IMR-90 (cell line): ENCODE measurements at regions not wholly inside any gene's neighbourhood (a gene's known extent, or its start where the extent isn't known, plus 50 kb on each side); places are given as distances from the start of the nearest gene placed in this dataset.
A peak's percentile ranks its signal among the peaks of the same experiment; 100 is the strongest.

Experiments
- ATAC-seq: fragments of 200-7000 bp; cut with Tn5 transposase; 2 replicates; pipeline ENCODE4 v1.9.1; 2020; ENCODE audit warnings: low read depth, mild to moderate bottlenecking, moderate library complexity
- BruUV-seq: library from RNA; stranded (reverse); fragments of 400-500 nt; replicated peaks from 2 replicates; lab custom pipeline; 2021; lab: Mats Ljungman, UMichigan
- CTCF ChIA-PET: fragments of 300-600 bp; formaldehyde crosslinking; extraction: SDS; loops from one replicate; lab custom pipeline; 2021; ENCODE audit warnings: antibody characterized with exemption; lab: Yijun Ruan, JAX
- POLR2A ChIA-PET: fragments of 300-600 bp; sonication (Branson Sonifier 250); formaldehyde crosslinking; loops from one replicate; lab custom pipeline; 2022; ENCODE audit warnings: antibody characterized with exemption; ENCODE audit not compliant: unreplicated experiment; lab: Charles Lee
- DNase-seq: peaks from one replicate; pipeline ENCODE4 v3.0.0; 2013
- H2AFZ ChIP-seq: replicated peaks from 2 replicates; pipeline ENCODE3; 2013; ENCODE audit warnings: low read length, mild to moderate bottlenecking; ENCODE audit not compliant: poor library complexity
- H2AK5ac ChIP-seq: 2 replicates; pipeline ENCODE4 v1.6.1; 2013; ENCODE audit warnings: low read depth, low read length, inconsistent platforms
- H2AK9ac ChIP-seq: replicated peaks from 2 replicates; pipeline ENCODE3; 2013; ENCODE audit warnings: mild to moderate bottlenecking, low read depth, low read length, moderate library complexity; ENCODE audit not compliant: poor library complexity
- H2BK120ac ChIP-seq: 2 replicates; pipeline ENCODE4 v1.6.1; 2013; ENCODE audit warnings: low read depth, low read length, inconsistent platforms
- H2BK15ac ChIP-seq: 3 replicates; pipeline ENCODE4 v1.6.1; 2013; ENCODE audit warnings: low read depth, low read length, inconsistent platforms
- H2BK20ac ChIP-seq: 2 replicates; pipeline ENCODE4 v1.6.1; 2013; ENCODE audit warnings: low read depth, mild to moderate bottlenecking, inconsistent platforms, low read length, moderate library complexity
- H2BK5ac ChIP-seq: 2 replicates; pipeline ENCODE4 v1.6.1; 2013; ENCODE audit warnings: mild to moderate bottlenecking, low read depth, low read length, inconsistent platforms; ENCODE audit not compliant: poor library complexity, severe bottlenecking
- H3K14ac ChIP-seq: replicated peaks from 2 replicates; pipeline ENCODE4 v1.6.1; 2013; ENCODE audit warnings: low read depth, low read length, inconsistent platforms
- H3K18ac ChIP-seq: 2 replicates; pipeline ENCODE4 v1.6.1; 2013; ENCODE audit warnings: low read depth, low read length, control low read depth
- H3K23ac ChIP-seq: 2 replicates; pipeline ENCODE4 v1.6.1; 2013; ENCODE audit warnings: low read depth, low read length, inconsistent platforms
- H3K27ac ChIP-seq: 2 replicates; pipeline ENCODE4 v1.5.1; 2013; ENCODE audit warnings: mild to moderate bottlenecking, control low read depth, low read length; ENCODE audit not compliant: insufficient read depth
- H3K27me3 ChIP-seq: 2 replicates; pipeline ENCODE4 v1.6.1; 2013; ENCODE audit warnings: low read length; ENCODE audit not compliant: control insufficient read depth, insufficient read depth
- H3K36me3 ChIP-seq: 2 replicates; pipeline ENCODE4 v1.6.1; 2013; ENCODE audit warnings: low read length, mixed read lengths; ENCODE audit not compliant: control insufficient read depth, insufficient read depth
- H3K4ac ChIP-seq: 2 replicates; pipeline ENCODE4 v1.6.1; 2013; ENCODE audit warnings: low read depth, low read length, inconsistent platforms
- H3K4me1 ChIP-seq: 2 replicates; pipeline ENCODE4 v1.6.1; 2013; ENCODE audit warnings: low read length, mixed read lengths; ENCODE audit not compliant: control insufficient read depth, insufficient read depth
- H3K4me2 ChIP-seq: 2 replicates; pipeline ENCODE4 v1.6.1; 2013; ENCODE audit warnings: low read depth, mild to moderate bottlenecking, control low read depth, low read length, moderate library complexity
- H3K4me3 ChIP-seq: 2 replicates; pipeline ENCODE4 v1.5.1; 2013; ENCODE audit warnings: low read depth, mild to moderate bottlenecking, control low read depth, low read length, moderate library complexity; ENCODE audit not compliant: insufficient read depth
- H3K56ac ChIP-seq: 2 replicates; pipeline ENCODE4 v1.6.1; 2013; ENCODE audit warnings: low read length, inconsistent platforms; ENCODE audit not compliant: insufficient read depth; ENCODE audit errors: extremely low read depth
- H3K79me1 ChIP-seq, 2 experiments: 2 replicates each; pipeline ENCODE4 v1.6.1; 2013; ENCODE audit warnings: low read length in 2 of 2, inconsistent platforms in 1 of 2, low read depth in 1 of 2
- H3K9ac ChIP-seq: 2 replicates; pipeline ENCODE4 v1.6.1; 2013; ENCODE audit warnings: low read depth, low read length, control low read depth
- H3K9me1 ChIP-seq: 2 replicates; pipeline ENCODE4 v1.6.1; 2013; ENCODE audit warnings: low read length, inconsistent platforms; ENCODE audit not compliant: insufficient read depth
- H3K9me3 ChIP-seq: 2 replicates; pipeline ENCODE4 v1.6.1; 2013; ENCODE audit warnings: low read length; ENCODE audit not compliant: control insufficient read depth, insufficient read depth
- H4K20me1 ChIP-seq: 2 replicates; pipeline ENCODE4 v1.6.1; 2013; ENCODE audit warnings: low read length, inconsistent platforms; ENCODE audit not compliant: insufficient read depth
- H4K5ac ChIP-seq: 2 replicates; pipeline ENCODE4 v1.6.1; 2013; ENCODE audit warnings: mild to moderate bottlenecking, low read depth, low read length, control low read depth
- H4K8ac ChIP-seq, 2 experiments: 2 replicates each; pipeline ENCODE4 v1.6.1; 2013; ENCODE audit warnings: low read depth in 2 of 2, low read length in 2 of 2, control low read depth in 1 of 2, inconsistent platforms in 1 of 2
- H4K91ac ChIP-seq: 2 replicates; pipeline ENCODE4 v1.6.1; 2013; ENCODE audit warnings: low read depth, low read length, inconsistent platforms; ENCODE audit not compliant: insufficient read depth
- BHLHE40 ChIP-seq: fragments of 150-350 bp; IDR thresholded peaks from 2 replicates; pipeline ENCODE4 v1.6.1; 2016; ENCODE audit warnings: mild to moderate bottlenecking, low read depth, low read length
- CEBPB ChIP-seq: IDR thresholded peaks from 2 replicates; pipeline ENCODE4 v1.6.1; 2012; ENCODE audit warnings: low read depth, low read length, improper control_type of control experiment
- CHD1 ChIP-seq: IDR thresholded peaks from 2 replicates; pipeline ENCODE4 v1.6.1; 2012; ENCODE audit warnings: low read depth, low read length, improper control_type of control experiment
- CTCF ChIP-seq: conservative IDR thresholded peaks from 2 replicates; pipeline ENCODE4 v1.5.1; 2012; ENCODE audit warnings: mild to moderate bottlenecking, low read depth, low read length, improper control_type of control experiment
- ELK1 ChIP-seq: fragments of 150-350 bp; IDR thresholded peaks from 2 replicates; pipeline ENCODE4 v1.6.1; 2016; ENCODE audit warnings: low read depth, mild to moderate bottlenecking, low read length, moderate library complexity, borderline replicate concordance
- FOS ChIP-seq: fragments of 150-350 bp; IDR thresholded peaks from 2 replicates; pipeline ENCODE4 v1.6.1; 2016; ENCODE audit warnings: low read depth, low read length
- MAFK ChIP-seq: IDR thresholded peaks from 2 replicates; pipeline ENCODE4 v1.6.1; 2012; ENCODE audit warnings: low read depth, low read length, improper control_type of control experiment
- MAZ ChIP-seq: IDR thresholded peaks from 2 replicates; pipeline ENCODE4 v1.6.1; 2012; ENCODE audit warnings: low read depth, mild to moderate bottlenecking, low read length, improper control_type of control experiment, moderate library complexity, borderline replicate concordance
- MXI1 ChIP-seq: IDR thresholded peaks from 2 replicates; pipeline ENCODE4 v1.6.1; 2012; ENCODE audit warnings: low read depth, mild to moderate bottlenecking, low read length, moderate library complexity, borderline replicate concordance
- NFE2L2 ChIP-seq: fragments of 150-350 bp; IDR thresholded peaks from 2 replicates; pipeline ENCODE4 v1.6.1; 2016; ENCODE audit warnings: low read depth, mild to moderate bottlenecking, low read length
- POLR2A ChIP-seq: IDR thresholded peaks from 2 replicates; pipeline ENCODE4 v1.6.1; 2012; ENCODE audit warnings: mild to moderate bottlenecking, low read depth, low read length
- RAD21 ChIP-seq: IDR thresholded peaks from 2 replicates; pipeline ENCODE4 v1.6.1; 2012; ENCODE audit warnings: low read length, improper control_type of control experiment
- RCOR1 ChIP-seq: IDR thresholded peaks from 2 replicates; pipeline ENCODE4 v1.6.1; 2012; ENCODE audit warnings: mild to moderate bottlenecking, low read length, improper control_type of control experiment; ENCODE audit not compliant: insufficient replicate concordance
- RFX5 ChIP-seq: IDR thresholded peaks from 2 replicates; pipeline ENCODE4 v1.8.0; 2012; ENCODE audit warnings: low read depth, mild to moderate bottlenecking, low read length, moderate library complexity
- SMC3 ChIP-seq: fragments of 150-350 bp; IDR thresholded peaks from 2 replicates; pipeline ENCODE4 v1.6.1; 2016; ENCODE audit warnings: low read depth, mild to moderate bottlenecking, antibody characterized with exemption, low read length, moderate library complexity
- USF2 ChIP-seq: fragments of 150-350 bp; IDR thresholded peaks from 2 replicates; pipeline ENCODE4 v1.6.1; 2017; ENCODE audit warnings: mild to moderate bottlenecking, antibody characterized with exemption, low read length, low read depth
- WGBS, 2 experiments: methylation state at CpG; one replicate each; pipeline versions ENCODE4 v1.1.5 to v1.1.7; 2013; ENCODE audit warnings: missing lambda C conversion rate in 2 of 2; ENCODE audit not compliant: insufficient read length in 1 of 2; ENCODE audit errors: extremely low coverage in 2 of 2; 5-methylcytosine and 5-hydroxymethylcytosine counted together
- dilution Hi-C: fragments of 300-500 bp; cut with HindIII; formaldehyde crosslinking; loops from one replicate; pipeline ENCODE4 v1.14.3; 2018; ENCODE audit warnings: low sequenced_read_pairs; ENCODE audit not compliant: unreplicated experiment
- in situ Hi-C: fragments of 300-500 bp; cut with MboI; formaldehyde crosslinking; loops from 3 replicates; pipeline ENCODE4 v1.14.3; 2019; ENCODE audit warnings: low sequenced_read_pairs, inconsistent platforms, mixed read lengths
- intact Hi-C: fragments of 100-400 bp; cut with micrococcal nuclease; formaldehyde crosslinking; loops from 2 replicates; pipeline ENCODE4 v1.10.0; 2022

GRCh38 chr13:107252021-107252420 is 684.1 kb upstream of the ARGLU1 start:
- CTCF ChIA-PET: no interaction called here

More at GRCh38 chr13:107252021-107252420, 684.1 kb upstream of the ARGLU1 start:
- Histone ChIP-seq H2BK15ac (peak overlapping the region; percentile 91; the same call in 2 of the 3 replicates), H4K20me1 (no peaks in the 10 kb centered on the region), H2BK120ac (peak overlapping the region; percentile 92), H3K4me2 (no peak overlapping the region), H3K27ac (no peak overlapping the region; the same call in 1 of the 2 replicates), H4K91ac (peak overlapping the region; percentile 60), H2AK9ac (no peak overlapping the region), H4K5ac (peak overlapping the region; percentile 67; the same call in 1 of the 2 replicates), H2BK20ac (peak overlapping the region; percentile 74), H2BK5ac (peak overlapping the region; percentile 70), H3K79me1 (peaks cover 17 to 52% of the 10 kb centered on the region in 2 experiments), H3K14ac (peak overlapping the region; percentile 89), H3K9me1 (peaks cover 18% of the 10 kb centered on the region), H3K4me3 (no peak overlapping the region), H3K9ac (no peak overlapping the region), H4K8ac (peak overlapping the region; percentile 23 to 95), H3K27me3 (no peaks in the 10 kb centered on the region), H3K4me1 (peaks cover 21% of the 10 kb centered on the region), H2AK5ac (peak overlapping the region; percentile 96), H2AFZ (peak overlapping the region; percentile 49), H3K56ac (no peak overlapping the region), H3K4ac (peak overlapping the region; percentile 93), H3K18ac (peak overlapping the region; percentile 19; the same call in 1 of the 2 replicates), H3K9me3 (no peaks in the 10 kb centered on the region), H3K23ac (peak overlapping the region; percentile 80), H3K36me3 (no peaks in the 10 kb centered on the region)
- intact Hi-C loops (no loop called here), dilution Hi-C loops (no loop called here), in situ Hi-C loops (no loop called here)
- ATAC-seq (0 out of 2 replicates have a peak, but pooled peaks have one; percentile 13), DNase-seq (no peak)
- no TSS peak for BruUV-seq
- TF ChIP-seq CEBPB (no peak), MAZ (no peak), MAFK (no peak), POLR2A (no peak), MXI1 (no peak), RCOR1 (no peak), FOS (no peak), RFX5 (no peak), NFE2L2 (no peak), CHD1 (no peak), USF2 (no peak), SMC3 (no peak), ELK1 (no peak), BHLHE40 (no peak), CTCF (no peak), RAD21 (no peak)
- POLR2A ChIA-PET: no interaction called here
- 61% methylated on average over 2 of the region's 6 CpGs; no CpG with 5 or more reads in 1 of the 2 experiments for WGBS, 2 experiments
